ENCODE measurements at regions not wholly inside any gene's neighbourhood (a gene's known extent, or its start where the extent isn't known, plus 50 kb on each side); places are given as distances from the start of the nearest gene placed in this dataset.

GRCh38 chr6:139547122-139547776, 172.8 kb upstream of the CITED2 start:
- no peak for TF ChIP-seq CTCF (conservative IDR thresholded peaks at IDR 0.05)
- TF ChIP-seq EZH2 (IDR thresholded peaks at IDR 0.05; ENCODE audit: low read depth): no peak

All from PC-9 (cell line).